Esophagus squamous epithelium (tissue), 4 donors: ENCODE measurements at regions not wholly inside any gene's neighbourhood (a gene's known extent, or its start where the extent isn't known, plus 50 kb on each side); places are given as distances from the start of the nearest gene placed in this dataset.

ENCODE experiments used
- CTCF ChIP-seq, 6 experiments: fragments of 450-650 bp in 4 of 6; fragments of 200-600 bp in 2 of 6; sonication (generic) in 2 of 6; IDR thresholded peaks; one replicate each; pipeline ENCODE4 v1.5.1; 2016 to 2019; ENCODE audit warnings: antibody characterized with exemption in 6 of 6, mild to moderate bottlenecking in 4 of 6, moderate library complexity in 4 of 6
- POLR2A ChIP-seq, 4 donors: fragments of 450-650 bp; IDR thresholded peaks; one replicate each; pipeline ENCODE4 v1.6.1; 2017; ENCODE audit warnings: antibody characterized with exemption in 4 of 4, mild to moderate bottlenecking in 4 of 4, moderate library complexity in 3 of 4

- TF ChIP-seq CTCF (IDR thresholded peaks at IDR 0.05), result no peak
- no peak for TF ChIP-seq POLR2A (IDR thresholded peaks at IDR 0.05)
These were observed 477.7 kb upstream of the ZMIZ1 start for GRCh38 chr10:78591066-78591465.
